Body of pancreas (tissue), 4 donors: ENCODE measurements at regions not wholly inside any gene's neighbourhood (a gene's known extent, or its start where the extent isn't known, plus 50 kb on each side); places are given as distances from the start of the nearest gene placed in this dataset.

Experiments used
- CTCF ChIP-seq, 7 experiments: fragments of 450-650 bp in 4 of 7; fragments of 200-600 bp in 3 of 7; sonication (generic) in 3 of 7; IDR thresholded peaks; one replicate each; pipeline ENCODE4 v1.5.1; 2016 to 2019; ENCODE audit warnings: antibody characterized with exemption in 7 of 7
- POLR2A ChIP-seq, 3 donors: fragments of 450-650 bp; IDR thresholded peaks; one replicate each; pipeline ENCODE4 v1.6.1; 2016; ENCODE audit warnings: antibody characterized with exemption in 3 of 3, mild to moderate bottlenecking in 2 of 3

- TF ChIP-seq CTCF (IDR thresholded peaks at IDR 0.05): no peak
- TF ChIP-seq POLR2A (IDR thresholded peaks at IDR 0.05): no peak
Measured at GRCh38 chr9:115921301-115921700, 232.3 kb upstream of the PAPPA start.
